Loucy (cell line): ENCODE measurements at regions not wholly inside any gene's neighbourhood (a gene's known extent, or its start where the extent isn't known, plus 50 kb on each side); places are given as distances from the start of the nearest gene placed in this dataset.

Experiments
- EZH2phosphoT487 ChIP-seq: fragments of 200-600 bp; IDR thresholded peaks from 2 replicates; pipeline ENCODE4 v1.6.1; 2018; ENCODE audit warnings: antibody characterized with exemption, mild to moderate bottlenecking, moderate library complexity, borderline replicate concordance
- TF ChIP-seq, protein P1 (sequence below): fragments of 200-600 bp; sonication (generic); conservative IDR thresholded peaks from 2 replicates; pipeline ENCODE4 v1.5.1; 2014; ENCODE audit warnings: mild to moderate bottlenecking, antibody characterized with exemption, low read length

DNA sequence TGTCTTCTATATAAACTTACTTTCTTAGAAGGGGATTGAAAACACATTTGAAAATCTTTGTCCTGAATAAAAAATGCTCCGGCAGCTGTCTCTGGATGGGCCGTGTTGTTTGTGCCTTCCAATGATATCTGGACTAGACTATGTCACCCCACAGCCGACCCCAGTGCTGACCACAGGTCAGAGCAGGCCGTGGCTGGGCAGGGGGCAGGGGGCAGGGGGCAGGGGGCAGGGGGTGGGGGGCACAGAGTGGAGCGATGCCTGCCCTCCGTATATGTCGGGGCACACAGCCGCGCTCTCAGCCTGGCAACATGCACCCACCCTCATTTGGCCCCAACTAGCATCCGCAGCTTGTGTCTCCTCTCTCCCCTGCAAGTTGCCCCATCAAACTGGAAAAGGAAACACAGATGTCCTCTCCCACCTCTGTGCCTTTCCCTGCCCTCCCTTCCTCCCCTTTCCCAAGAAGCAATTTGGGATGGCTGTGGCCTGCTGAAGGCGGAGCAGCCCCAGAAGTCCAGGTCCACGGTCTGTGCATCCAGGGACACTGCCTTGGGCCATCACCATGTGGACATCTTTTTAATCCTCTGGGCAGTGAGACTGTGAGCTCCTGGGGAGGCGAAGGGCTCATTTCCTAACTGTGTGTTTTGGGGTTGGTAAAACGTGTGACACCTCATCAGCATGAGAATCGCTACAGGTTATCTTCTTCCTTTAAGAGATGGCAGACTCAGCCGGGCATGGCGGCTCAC lies 295.7 kb upstream of the RTL1 start:
- TF ChIP-seq, protein P1, sequence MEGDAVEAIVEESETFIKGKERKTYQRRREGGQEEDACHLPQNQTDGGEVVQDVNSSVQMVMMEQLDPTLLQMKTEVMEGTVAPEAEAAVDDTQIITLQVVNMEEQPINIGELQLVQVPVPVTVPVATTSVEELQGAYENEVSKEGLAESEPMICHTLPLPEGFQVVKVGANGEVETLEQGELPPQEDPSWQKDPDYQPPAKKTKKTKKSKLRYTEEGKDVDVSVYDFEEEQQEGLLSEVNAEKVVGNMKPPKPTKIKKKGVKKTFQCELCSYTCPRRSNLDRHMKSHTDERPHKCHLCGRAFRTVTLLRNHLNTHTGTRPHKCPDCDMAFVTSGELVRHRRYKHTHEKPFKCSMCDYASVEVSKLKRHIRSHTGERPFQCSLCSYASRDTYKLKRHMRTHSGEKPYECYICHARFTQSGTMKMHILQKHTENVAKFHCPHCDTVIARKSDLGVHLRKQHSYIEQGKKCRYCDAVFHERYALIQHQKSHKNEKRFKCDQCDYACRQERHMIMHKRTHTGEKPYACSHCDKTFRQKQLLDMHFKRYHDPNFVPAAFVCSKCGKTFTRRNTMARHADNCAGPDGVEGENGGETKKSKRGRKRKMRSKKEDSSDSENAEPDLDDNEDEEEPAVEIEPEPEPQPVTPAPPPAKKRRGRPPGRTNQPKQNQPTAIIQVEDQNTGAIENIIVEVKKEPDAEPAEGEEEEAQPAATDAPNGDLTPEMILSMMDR: no peak
- no peak for TF ChIP-seq EZH2phosphoT487
